Vagina (tissue), 2 donors: ENCODE measurements at regions not wholly inside any gene's neighbourhood (a gene's known extent, or its start where the extent isn't known, plus 50 kb on each side); places are given as distances from the start of the nearest gene placed in this dataset.

Experiments used
- DNase-seq, 2 donors: peaks; one replicate each; pipeline ENCODE4 v3.0.0-alpha.2; 2017; ENCODE audit errors: extremely low spot score in 2 of 2
- H3K27ac ChIP-seq: fragments of 200-600 bp; sonication (generic); one replicate; pipeline ENCODE4 v1.5.1; 2019
- H3K27me3 ChIP-seq: fragments of 200-600 bp; sonication (generic); one replicate; pipeline ENCODE4 v1.5.1; 2019
- H3K36me3 ChIP-seq, 2 donors: fragments of 200-600 bp; sonication (generic); one replicate each; pipeline ENCODE4 v1.5.1; 2017 to 2019
- H3K4me1 ChIP-seq: fragments of 200-600 bp; sonication (generic); one replicate; pipeline ENCODE4 v1.5.1; 2019
- H3K4me3 ChIP-seq, 2 donors: fragments of 200-600 bp; sonication (generic); 1 replicate in 1 of 2; 2 replicates in 1 of 2; pipeline ENCODE4 v1.5.1; 2016 to 2019
- H3K9me3 ChIP-seq: fragments of 200-600 bp; sonication (generic); one replicate; pipeline ENCODE4 v1.5.1; 2019
- POLR2A ChIP-seq, 2 donors: fragments of 450-650 bp; IDR thresholded peaks; one replicate each; pipeline ENCODE4 v1.6.1; 2017; ENCODE audit warnings: antibody characterized with exemption in 2 of 2, mild to moderate bottlenecking in 2 of 2, moderate library complexity in 2 of 2
- POLR2AphosphoS5 ChIP-seq, 2 donors: sonication (generic); formaldehyde crosslinking; IDR thresholded peaks; one replicate each; pipeline ENCODE4 v1.9.0; 2017; ENCODE audit warnings: antibody characterized with exemption in 2 of 2, mild to moderate bottlenecking in 2 of 2, low read depth in 1 of 2; ENCODE audit not compliant: insufficient read depth in 1 of 2
- intact Hi-C: fragments of 100-400 bp; cut with DNase I; formaldehyde crosslinking; loops from one replicate; pipeline ENCODE4 v1.15.1; 2023
- TF ChIP-seq, protein P1 (sequence below), 3 experiments: fragments of 450-650 bp in 2 of 3; fragments of 200-600 bp in 1 of 3; sonication (generic) in 1 of 3; IDR thresholded peaks; one replicate each; pipeline ENCODE4 v1.5.1; 2017 to 2019; ENCODE audit warnings: antibody characterized with exemption in 3 of 3, mild to moderate bottlenecking in 2 of 3, moderate library complexity in 2 of 3

DNA sequence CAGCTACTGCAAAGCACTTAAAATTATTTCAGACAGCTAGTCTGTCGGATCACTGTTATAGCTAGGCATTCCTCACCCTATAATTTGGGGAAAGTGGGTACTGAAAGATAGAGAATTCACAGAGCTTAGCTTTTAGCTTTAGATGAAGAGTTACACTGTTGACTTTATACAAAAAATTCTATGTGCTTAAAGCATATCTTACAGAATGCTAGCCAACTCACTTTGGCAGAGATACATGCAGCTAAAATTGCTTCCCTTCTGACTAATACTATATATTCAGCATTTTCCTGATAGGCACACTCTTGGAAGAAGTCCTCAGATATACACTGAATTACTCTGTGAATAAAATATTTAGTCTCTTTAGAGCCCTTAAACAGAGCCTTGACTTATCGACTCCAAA lies 353.5 kb upstream of the STEAP1 start:
- H3K27me3 ChIP-seq, result no peaks in the 10 kb centered on the region
- H3K9me3 ChIP-seq, result no peaks in the 10 kb centered on the region
- intact Hi-C loops, result no loop called here
- no peak overlapping the region for H3K4me3 ChIP-seq
- no peak for DNase-seq
- TF ChIP-seq POLR2A (IDR thresholded peaks at IDR 0.05) (no peak), POLR2AphosphoS5 (IDR thresholded peaks at IDR 0.05; ENCODE audit: insufficient read depth in 1 of 2, low read depth in 1 of 2) (no peak)
- TF ChIP-seq, protein P1, sequence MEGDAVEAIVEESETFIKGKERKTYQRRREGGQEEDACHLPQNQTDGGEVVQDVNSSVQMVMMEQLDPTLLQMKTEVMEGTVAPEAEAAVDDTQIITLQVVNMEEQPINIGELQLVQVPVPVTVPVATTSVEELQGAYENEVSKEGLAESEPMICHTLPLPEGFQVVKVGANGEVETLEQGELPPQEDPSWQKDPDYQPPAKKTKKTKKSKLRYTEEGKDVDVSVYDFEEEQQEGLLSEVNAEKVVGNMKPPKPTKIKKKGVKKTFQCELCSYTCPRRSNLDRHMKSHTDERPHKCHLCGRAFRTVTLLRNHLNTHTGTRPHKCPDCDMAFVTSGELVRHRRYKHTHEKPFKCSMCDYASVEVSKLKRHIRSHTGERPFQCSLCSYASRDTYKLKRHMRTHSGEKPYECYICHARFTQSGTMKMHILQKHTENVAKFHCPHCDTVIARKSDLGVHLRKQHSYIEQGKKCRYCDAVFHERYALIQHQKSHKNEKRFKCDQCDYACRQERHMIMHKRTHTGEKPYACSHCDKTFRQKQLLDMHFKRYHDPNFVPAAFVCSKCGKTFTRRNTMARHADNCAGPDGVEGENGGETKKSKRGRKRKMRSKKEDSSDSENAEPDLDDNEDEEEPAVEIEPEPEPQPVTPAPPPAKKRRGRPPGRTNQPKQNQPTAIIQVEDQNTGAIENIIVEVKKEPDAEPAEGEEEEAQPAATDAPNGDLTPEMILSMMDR (IDR thresholded peaks at IDR 0.05), result no peak
- H3K4me1 ChIP-seq, result no peaks in the 10 kb centered on the region
- no peaks in the 10 kb centered on the region for H3K36me3 ChIP-seq
- H3K27ac ChIP-seq, result no peak overlapping the region

DNA sequence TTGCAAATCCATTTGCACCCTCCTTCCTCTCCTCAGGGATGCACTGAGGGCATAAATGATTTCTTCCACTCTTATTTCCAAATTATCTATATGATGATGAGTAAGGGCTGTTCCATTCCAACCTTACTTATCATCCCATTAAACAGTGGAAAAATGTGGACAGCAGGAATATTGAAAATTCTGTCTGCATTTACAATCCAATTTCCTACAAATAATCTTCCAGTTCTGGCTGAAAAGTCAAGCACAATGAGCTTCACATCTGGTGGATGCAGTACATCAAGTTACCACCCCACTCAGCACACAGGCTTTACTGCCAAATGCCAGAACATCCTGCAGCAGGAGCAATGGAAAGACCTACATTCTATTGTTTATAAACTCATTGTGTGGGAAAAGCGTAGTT lies 345.0 kb upstream of the STEAP1 start:
- TF ChIP-seq POLR2A (IDR thresholded peaks at IDR 0.05) (no peak), POLR2AphosphoS5 (IDR thresholded peaks at IDR 0.05; ENCODE audit: insufficient read depth in 1 of 2, low read depth in 1 of 2) (no peak)
- TF ChIP-seq, protein P1 (IDR thresholded peaks at IDR 0.05), result no peak
- Histone ChIP-seq H3K9me3 (no peaks in the 10 kb centered on the region), H3K4me1 (no peaks in the 10 kb centered on the region), H3K4me3 (no peak overlapping the region), H3K27ac (no peak overlapping the region), H3K27me3 (no peaks in the 10 kb centered on the region), H3K36me3 (no peaks in the 10 kb centered on the region)
- no peak for DNase-seq
- intact Hi-C loops, result no loop called here

GRCh38 chr7:89813081-89813480 lies 341.2 kb upstream of the STEAP1 start:
- Histone ChIP-seq H3K27me3 (no peaks in the 10 kb centered on the region), H3K9me3 (no peaks in the 10 kb centered on the region), H3K36me3 (no peaks in the 10 kb centered on the region), H3K4me3 (no peak overlapping the region), H3K27ac (no peak overlapping the region), H3K4me1 (no peaks in the 10 kb centered on the region)
- intact Hi-C loops, result no loop called here
- DNase-seq, result no peak
- no peak for TF ChIP-seq POLR2A (IDR thresholded peaks at IDR 0.05)
- TF ChIP-seq, protein P1 (IDR thresholded peaks at IDR 0.05), result no peak
- TF ChIP-seq POLR2AphosphoS5 (IDR thresholded peaks at IDR 0.05; ENCODE audit: insufficient read depth in 1 of 2, low read depth in 1 of 2), result no peak

- intact Hi-C loops, result no loop called here
- Histone ChIP-seq H3K9me3 (no peaks in the 10 kb centered on the region), H3K27me3 (no peaks in the 10 kb centered on the region), H3K27ac (no peak overlapping the region), H3K36me3 (no peaks in the 10 kb centered on the region), H3K4me1 (no peaks in the 10 kb centered on the region), H3K4me3 (no peak overlapping the region)
- TF ChIP-seq POLR2AphosphoS5 (IDR thresholded peaks at IDR 0.05; ENCODE audit: insufficient read depth in 1 of 2, low read depth in 1 of 2) (no peak), POLR2A (IDR thresholded peaks at IDR 0.05) (no peak)
- TF ChIP-seq, protein P1 (IDR thresholded peaks at IDR 0.05), result no peak
- no peak for DNase-seq
These were observed 328.1 kb upstream of the STEAP1 start for GRCh38 chr7:89826121-89826520.

DNA sequence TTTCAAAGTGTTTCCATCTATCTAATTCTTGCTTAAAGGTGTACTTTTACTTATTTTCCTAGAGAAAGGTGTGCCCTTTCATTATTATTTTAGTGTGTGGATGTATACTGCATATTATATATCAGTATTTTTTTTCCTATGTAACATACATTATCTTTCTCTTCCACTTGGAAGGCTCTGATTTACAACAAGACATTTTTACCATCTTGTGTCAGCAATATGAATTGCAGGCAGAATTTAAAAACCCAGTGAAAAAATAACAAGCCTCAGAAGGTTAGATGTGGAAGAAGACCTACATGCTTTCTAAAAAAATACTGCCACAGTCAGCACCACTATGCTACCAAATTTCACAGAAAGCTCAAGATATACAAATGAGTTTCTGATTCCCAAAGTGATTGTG lies 327.7 kb upstream of the STEAP1 start:
- no peaks in the 10 kb centered on the region for H3K9me3 ChIP-seq
- H3K36me3 ChIP-seq, result no peaks in the 10 kb centered on the region
- H3K4me1 ChIP-seq, result no peaks in the 10 kb centered on the region
- H3K27ac ChIP-seq, result no peak overlapping the region
- intact Hi-C loops, result no loop called here
- no peak overlapping the region for H3K4me3 ChIP-seq
- no peak for DNase-seq
- no peaks in the 10 kb centered on the region for H3K27me3 ChIP-seq
- TF ChIP-seq, protein P1 (IDR thresholded peaks at IDR 0.05), result no peak
